NCI-H146 treated with DMSO at 0.1 percent for 48 hours (cell line): ENCODE measurements at regions not wholly inside any gene's neighbourhood (a gene's known extent, or its start where the extent isn't known, plus 50 kb on each side); places are given as distances from the start of the nearest gene placed in this dataset.

ENCODE experiments used
- DNase-seq: peaks from one replicate; lab custom pipeline; 2025; ENCODE audit not compliant: unreplicated experiment; lab: John Stamatoyannopoulos, UW

DNA sequence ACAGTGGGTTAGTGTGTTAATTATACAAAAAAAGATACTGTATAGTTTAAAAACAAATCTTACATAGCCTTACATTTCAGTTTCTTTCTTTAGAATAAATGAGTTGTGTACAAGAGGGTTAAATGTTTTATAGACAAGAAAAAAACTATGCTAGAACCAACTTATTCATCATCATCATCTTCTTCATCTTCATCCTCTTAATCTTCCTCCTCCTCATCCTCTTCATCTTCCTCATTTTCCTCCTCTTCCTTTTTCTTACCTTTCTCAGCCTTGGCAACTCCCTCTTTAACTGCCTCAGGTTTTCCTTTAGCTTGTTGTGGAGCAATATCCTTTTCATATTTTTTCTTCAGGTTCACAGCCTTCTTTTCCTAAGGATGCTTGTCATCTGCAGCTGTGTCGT lies 53.7 kb downstream of the RPS12 start:
- no peak for DNase-seq

DNA sequence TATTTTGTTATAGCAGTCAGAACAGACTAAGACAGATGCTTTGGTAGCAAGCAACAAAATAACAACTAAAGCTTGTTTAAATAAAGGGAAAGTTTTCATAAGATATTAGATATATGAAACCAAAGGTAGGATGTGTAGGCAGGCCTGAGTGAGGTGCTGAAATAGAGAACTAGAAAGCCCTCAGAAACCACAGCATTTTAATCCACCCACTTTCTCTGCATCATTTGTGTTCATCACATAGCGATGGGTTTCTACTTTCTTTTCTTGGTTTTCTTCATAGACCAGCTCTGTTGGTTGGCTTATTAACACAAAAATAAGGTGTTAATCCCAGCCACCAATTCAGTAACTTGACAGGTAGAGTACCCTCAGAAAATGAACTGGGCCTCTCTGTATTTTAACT lies 58.6 kb downstream of the RPS12 start:
- no peak for DNase-seq

DNA sequence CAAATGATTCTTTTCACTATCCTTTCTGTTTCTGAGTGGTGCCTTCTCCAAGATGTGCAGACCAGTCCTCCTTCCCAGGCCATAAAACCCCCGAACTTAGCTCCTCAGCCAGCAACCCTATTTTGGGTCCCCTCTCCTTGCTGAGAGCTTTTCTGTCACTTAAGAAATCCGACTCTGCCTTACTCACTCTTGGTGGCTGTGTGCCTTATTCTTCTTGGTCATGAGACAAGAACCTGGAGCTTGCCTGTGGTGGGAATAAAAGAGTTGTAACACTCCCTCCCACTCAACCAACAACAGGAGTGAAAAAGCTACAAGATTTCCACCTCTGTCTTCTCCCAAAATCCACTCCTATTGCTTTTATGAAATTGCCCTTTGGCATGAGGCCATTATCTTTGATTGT lies 62.6 kb downstream of the RPS12 start:
- DNase-seq: no peak

DNA sequence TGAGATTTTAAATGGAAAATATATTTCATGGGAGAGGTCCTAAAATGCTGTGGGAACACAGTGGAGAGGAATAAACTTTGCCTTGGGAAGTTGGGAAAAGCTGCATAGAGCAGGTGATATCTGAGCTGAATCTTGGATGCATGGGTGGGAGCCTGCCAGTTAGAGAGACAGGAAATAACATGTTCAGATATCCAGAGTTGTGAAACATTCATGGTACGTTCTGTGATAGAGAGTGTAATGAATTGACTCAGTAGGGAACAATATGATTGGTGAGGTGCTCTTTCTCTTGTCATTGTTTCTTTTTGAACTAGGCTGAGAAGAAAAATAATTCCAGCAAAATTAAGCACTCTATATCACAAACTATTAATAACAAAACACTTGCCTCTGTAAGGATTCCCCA lies 72.8 kb downstream of the RPS12 start:
- DNase-seq: no peak

DNA sequence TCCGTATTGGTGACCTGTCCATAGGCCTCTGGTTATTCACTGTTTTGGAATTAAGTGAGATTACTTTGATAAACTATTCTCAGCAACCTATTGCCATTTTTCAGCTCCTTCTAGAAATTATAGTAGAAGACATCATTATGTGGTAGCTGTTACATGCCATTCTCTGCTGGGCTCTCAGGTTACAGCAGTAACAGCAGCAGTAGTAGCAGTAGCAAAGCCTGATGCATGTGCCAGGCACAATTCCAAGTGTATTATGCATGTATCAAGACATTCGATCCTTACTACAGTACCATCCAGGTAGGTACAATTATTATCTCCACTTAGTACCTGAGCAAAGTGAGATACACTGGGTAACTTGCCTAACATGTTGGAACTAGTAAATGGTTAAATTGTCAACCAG lies 74.3 kb downstream of the RPS12 start:
- DNase-seq: no peak

DNA sequence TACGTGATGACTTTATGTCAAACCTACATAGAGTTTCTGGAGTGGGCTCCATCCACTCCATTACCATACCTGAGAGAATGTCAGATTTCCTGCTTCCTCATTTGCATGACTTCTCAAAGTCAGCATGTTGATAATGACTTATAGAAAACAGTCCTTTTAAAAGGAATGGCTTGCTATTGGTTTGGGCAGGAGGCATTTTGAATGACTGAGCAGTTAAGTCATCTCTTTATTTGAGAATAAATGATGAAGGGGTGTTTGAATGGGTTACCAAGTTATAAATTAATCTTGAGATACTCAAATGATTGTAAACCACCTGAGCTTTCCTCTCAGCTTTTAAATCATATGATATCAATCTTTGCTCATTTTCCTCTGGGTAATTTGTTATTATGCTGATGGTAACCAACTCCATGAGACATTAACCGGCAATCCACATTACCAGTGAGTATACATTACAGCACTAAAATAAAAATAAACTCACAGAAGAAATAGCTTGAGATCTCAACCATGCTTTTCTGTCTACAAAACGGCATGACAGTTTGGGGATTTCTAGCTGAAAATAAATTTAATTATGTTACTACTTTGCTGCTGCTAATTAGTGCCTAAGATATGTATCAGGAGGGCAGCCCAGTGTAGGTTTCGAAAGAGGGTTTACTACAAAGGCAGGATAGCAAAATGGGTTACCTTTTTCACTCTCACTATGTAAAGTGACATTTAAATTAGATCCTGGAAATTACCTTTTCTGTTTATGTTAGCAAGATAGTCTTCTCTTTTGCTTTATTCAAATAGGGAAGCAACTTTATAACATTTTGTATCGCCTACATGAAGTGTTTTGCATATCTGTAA lies 78.8 kb downstream of the RPS12 start:
- DNase-seq: no peak

DNA sequence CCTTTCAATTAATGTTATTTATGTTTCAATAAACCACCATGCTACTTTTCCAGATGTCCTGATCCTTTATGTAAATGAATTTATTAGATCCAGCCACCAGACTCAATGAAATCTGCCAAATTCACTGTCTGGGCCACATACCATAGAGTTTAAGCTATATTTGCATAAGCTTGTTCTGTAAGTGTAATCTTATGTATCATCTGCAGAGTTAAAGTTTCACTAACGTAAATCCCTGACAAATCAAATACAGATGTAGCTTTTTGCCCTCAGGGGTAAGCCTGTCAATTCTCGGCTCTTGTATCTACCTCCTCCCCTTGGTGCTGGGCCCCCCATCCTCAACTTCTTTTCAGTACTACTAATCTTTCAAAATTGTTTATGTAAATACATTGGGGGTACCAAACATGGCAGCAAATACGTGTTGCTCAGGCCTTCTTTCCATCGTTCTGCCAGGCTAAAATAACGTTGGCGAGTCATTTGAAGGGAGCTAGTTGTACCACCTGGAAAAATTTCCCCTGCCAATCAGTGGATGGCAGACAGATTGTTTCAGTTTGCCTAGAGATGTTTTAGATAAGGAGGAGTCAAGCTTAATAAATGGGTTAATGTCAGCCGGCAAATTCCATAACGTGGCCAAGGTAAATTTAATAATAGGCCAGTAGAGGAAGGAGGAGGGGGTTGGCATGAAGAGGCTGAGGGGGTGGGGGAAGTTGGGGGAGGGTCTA lies 79.6 kb downstream of the RPS12 start:
- no peak for DNase-seq

DNA sequence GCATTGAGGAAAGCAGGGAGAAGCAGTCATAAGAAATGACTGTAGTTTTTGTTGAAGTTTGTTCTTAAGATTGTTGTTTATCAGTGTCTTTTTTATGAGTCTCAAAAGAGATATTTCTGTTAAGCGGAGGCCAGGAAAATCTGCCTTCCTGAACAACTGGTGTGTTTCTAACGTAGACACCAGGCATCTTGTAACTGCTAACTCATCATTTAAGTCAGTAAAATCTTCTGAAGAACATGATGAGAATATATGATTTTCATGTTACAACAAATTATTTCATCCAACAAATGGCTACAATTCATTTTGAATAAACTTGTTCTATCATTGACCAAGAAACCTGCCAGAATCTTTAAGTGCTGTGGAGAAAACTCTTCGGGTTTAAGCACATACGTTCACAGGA lies 84.0 kb downstream of the RPS12 start:
- DNase-seq: no peak

DNA sequence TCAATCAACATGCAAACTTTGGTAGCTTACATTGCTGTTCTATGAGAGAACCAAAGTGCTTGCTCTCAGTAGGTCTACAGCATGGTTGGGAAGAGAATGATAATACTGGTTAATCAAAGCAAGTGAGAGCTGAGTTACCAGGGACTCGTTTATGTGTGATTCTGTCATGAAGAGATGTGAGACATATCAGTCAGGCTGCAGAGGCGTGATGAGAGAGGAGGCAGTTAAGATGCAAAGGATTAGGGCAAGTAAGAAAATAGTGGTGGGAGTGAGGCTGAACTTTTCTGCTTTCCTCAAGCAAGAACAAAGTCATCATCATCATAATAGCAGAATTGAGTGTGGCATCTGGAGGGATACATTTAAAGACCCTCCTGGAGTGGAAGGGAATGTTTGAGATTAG lies 86.5 kb downstream of the RPS12 start:
- no peak for DNase-seq

DNA sequence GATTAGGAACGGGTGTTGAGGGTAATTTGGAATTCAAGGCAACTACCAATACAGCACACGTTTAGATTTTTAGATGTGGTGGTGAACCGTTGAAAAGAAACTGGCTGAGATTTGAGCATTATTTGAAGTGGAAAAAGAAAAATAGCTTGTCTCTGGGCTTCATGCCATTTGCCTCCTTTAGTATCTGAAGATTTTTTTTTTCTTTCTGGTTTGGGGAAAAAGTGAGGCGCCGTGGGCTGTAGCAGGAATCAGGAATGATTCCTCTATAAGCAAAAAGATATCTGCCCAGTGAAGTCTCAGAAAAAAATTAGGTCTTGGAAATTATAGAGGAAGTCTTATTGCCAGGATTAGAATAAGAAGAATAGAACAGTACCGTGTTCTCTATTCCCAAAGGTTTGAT lies 88.5 kb downstream of the RPS12 start:
- DNase-seq: no peak

DNA sequence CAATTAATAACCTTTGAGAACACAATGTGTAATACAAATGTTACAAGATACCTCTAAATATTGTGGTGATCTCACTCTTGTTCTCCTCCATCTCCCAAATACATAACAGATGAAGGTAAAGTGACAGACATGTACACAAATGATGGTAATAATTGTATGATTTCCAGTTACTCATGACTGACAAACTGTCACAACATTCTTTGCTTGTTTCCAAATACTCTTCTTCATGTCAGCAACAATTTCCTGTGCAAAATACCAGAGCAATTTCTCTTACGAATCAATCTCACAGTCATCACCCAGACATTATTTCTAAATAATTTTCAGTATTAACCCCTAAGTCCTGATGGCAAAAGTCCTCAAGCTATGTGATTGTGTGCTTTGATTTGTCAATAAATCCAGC lies 92.9 kb downstream of the RPS12 start:
- DNase-seq: no peak

DNA sequence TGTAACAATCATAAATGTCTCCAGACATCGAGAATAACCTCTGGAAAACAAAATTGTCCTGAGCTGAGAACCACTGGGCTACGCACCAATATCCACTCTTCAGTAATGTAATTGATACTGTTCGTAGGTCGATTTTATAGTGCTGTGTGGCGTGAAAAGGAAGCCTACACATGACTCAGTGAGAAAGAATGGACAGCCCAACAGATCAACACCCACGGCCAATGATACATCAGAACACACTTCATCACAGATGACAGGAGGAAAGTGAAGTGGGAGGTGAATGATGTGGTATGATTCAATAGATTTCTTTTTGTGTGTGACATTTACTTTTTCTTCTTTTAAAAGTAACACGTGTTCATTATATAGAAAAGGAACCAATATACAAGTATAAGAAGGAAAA lies 93.5 kb downstream of the RPS12 start:
- no peak for DNase-seq

DNA sequence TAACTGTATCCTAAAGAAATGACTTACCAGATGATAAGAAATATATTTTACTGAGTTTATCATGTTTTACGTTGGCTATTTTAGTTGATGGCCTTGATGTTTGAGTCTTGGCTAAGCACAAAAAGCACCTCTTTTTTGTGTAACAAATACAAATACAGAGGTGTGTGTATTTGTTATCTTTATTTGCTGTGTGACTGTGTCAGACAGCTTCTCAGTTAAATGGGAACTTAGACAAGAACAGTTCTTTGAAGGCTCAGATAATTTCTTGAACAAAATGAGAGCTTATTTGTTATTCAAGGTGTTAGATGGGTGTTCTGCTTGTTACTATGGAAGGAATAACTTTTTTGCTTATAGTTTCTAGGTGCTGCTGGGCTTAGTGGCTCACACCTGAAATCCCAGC lies 95.4 kb downstream of the RPS12 start:
- no peak for DNase-seq

DNA sequence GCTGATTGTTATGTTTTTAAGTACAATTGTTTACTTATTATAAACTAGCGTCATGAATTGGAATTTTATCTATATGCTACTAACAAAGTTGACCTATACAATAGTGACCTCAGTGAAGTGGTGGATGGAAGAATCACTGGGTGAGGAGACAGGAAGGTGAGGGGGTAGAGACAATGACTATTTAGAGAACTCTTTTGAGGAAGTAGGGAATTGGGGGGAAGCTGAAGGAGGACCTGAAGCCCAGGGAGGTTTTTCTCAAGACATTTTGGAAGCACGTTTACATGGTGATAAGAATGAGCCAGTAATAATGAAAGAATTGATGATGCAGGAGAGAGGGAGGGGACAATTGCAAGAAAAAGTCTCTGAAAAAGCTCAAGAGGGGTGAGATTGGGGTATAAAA lies 96.4 kb downstream of the RPS12 start:
- DNase-seq: no peak

DNA sequence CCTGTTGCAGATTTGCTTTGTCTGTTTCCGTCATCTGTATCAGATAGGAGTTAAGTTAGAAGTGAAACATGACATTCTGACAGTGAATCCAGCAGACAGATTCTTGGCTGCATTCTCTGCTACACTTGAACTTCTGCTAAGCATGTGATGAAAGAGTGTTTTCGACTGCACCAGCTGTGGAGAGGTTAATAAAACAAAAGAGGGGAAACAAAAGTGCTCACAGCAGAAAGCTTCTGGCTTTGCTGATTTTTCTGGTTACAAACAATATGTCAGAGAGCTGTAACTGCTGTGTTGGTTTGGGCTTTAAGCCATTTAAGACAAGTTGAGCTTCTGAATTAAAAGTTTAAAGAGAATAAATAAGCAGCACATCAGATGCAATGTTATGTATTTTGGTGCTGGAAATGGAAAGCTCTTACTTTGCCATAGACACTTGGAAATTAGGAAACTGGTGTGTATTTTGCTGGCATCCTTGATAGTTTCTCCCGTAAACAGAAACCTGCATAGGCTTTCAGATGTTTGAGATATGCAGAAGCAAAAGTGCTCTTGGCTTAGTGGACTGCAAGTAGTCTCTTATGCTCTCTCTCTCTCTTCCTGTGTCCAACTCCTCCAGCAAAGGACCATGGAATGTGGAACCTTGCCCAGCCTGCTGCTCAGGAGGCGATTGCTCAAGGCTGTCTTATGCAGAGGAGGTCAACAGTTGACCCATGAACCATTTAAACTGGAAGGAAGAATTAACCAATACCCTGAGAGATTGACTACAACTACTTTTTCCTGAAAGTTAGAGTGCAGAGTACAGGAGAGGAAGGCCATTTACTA lies 104.9 kb downstream of the RPS12 start:
- no peak for DNase-seq

DNA sequence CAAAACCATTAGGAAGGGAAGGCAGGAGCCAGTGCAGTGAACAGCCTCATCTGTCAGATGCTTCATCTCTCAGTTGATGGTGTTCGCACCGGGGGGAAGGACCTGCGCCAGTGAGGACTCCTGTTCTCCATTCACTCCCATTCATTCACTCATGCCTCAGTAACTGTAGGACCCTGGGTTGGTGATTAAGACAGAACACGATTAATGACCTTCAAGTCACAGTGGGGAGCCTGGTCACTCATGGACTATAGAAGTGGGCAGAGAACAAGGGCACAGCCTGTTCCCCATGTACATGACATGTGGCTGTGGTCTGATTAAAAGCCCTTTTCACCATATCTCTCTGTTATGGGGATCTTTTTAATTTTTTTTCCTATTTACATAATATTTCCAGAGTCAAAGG lies 113.3 kb downstream of the RPS12 start:
- no peak for DNase-seq

DNA sequence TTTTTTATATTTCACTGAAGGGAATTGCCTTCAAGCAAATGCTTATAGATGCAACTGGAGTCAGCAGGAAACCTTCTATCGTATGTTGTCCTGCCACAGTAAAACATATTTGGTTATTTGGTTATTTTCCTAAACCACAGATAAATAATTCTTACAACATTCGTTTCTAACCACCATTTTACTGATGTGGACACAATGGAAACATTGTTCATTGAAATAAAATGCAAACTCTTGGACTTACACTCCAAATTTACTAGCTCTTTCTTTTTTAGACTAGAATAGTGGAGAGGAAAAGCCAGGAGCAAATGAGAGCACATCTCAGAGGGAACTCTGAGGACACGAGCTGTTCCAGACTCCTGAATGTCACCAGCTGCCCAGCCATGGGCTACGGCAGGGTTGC lies 114.8 kb downstream of the RPS12 start:
- DNase-seq: no peak

DNA sequence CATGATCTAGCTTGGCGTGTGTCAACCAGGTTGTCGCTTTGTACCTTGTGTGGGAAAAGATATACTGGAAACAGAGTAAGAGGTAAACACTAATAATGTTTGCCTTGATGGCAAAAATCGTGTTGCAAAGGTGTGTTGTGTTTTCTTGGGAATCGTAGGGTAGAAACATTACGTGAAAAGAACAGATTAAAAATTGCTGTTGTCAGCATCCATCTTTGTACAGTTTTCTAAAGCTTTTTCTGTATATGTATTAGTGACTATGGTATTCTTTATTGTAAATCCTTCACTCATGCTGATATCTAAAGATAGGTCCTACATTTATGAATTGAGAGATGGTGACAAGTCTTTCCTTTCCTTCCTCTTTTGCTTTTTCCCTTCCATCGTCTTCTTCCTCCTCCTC lies 116.9 kb downstream of the RPS12 start:
- no peak for DNase-seq

DNA sequence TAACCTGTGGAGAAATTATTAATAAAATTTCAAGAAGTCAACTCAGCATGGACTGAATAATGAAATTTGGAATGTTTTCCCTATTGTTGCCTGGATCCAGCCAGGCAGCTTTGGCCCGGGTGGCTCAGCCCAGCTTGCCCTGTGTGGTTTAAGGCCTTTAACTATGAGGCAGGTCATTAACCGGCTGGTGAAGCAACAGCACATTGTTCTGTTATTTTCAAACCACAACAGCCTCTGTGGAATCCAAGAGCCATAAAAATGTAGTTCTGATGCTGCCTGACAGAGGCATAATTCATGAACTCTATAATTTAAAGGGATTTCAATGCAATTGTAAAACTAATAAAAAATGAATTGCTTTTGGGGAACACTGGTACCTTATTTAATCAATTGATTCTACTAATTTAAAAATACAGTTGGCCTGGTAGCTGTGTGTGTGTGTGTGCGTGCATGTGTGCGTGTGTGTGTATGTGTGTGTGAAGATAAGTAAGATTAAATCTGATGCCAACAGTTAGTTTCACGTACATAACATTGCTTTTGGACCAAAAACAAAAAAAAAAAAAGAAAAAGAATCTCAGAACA lies 117.7 kb downstream of the RPS12 start:
- DNase-seq: no peak

DNA sequence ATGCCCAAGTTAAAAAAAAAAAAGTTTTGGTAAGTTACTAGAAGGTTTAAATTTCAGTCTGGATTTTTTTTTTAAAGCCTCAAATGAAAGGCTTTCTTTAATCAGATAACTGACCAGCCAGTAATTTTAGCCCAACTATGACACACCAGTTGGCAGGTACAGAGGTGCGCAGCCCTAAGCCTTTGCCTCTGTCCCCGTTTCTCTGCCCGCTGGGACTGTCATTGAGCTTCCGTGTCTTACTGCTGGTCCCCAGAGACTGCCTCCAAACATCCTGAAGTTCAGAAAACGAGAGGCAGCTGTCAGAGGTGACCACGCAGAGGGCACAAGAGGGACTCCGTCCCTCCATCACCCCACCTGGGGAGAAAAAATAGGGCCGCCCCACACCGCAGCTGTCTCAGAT lies 118.2 kb downstream of the RPS12 start:
- DNase-seq: peak; percentile 57

DNA sequence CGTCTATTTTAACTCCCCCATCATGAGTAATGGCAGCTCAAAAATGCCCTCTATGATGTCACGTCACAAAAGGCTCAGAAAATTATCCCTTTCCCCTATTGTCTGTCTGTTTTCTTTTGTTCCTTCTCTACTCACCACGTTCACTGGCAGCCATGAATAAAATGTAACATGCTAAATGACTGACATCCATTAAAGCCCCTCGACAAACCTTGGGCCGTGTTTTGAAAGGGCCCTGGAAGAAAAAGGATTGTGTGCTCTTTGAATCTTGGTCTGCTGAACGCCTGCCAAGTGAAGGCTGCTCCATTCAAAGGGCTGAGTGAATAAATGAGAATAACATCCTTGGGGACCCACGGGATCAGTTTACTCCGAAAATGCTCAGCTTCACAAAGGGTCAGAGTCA lies 118.7 kb downstream of the RPS12 start:
- peak; percentile 57 for DNase-seq

DNA sequence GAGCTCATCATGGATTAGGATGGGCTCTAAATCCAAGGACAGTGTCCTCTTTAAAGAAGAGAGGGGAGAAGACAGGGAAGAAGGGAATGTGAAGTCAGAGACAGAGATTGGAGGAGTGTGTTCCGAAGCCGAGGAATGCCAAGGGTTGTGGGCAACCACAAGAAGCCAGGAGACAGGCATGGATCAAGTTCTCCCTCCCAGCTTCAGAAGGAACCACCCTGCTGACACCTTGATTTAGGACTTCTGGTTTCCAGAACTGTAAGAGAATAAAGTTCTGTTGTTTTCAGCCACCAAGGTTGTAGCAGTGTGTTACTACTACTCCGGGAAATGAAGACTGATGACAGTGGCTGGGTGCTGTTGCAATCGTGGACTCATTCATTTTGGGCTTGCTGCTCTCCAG lies 120.1 kb downstream of the RPS12 start:
- DNase-seq: no peak
